ENCODE measurements at regions not wholly inside any gene's neighbourhood (a gene's known extent, or its start where the extent isn't known, plus 50 kb on each side); places are given as distances from the start of the nearest gene placed in this dataset.
A peak's percentile ranks its signal among the peaks of the same experiment; 100 is the strongest.

GRCh38 chr6:143585716-143586115 lies 74.2 kb upstream of the FUCA2 start:
- Histone ChIP-seq H3K4me1 (ENCODE audit: control insufficient read depth in 2 of 2, insufficient read depth in 2 of 2, low read length in 2 of 2) (no peaks in the 10 kb centered on the region), H3K27ac (ENCODE audit: low read depth, low read length) (no peak overlapping the region), H3K4me3 (ENCODE audit: low read length) (no peak overlapping the region), H3K27me3 (ENCODE audit: control insufficient read depth in 2 of 2, insufficient read depth in 2 of 2, low read length in 2 of 2) (no peaks in the 10 kb centered on the region), H3K9me3 (ENCODE audit: control insufficient read depth in 2 of 3, low read length in 3 of 3) (no peaks in the 10 kb centered on the region), H3K36me3 (ENCODE audit: control insufficient read depth in 2 of 3, insufficient read depth in 3 of 3, low read length in 3 of 3) (no peaks in the 10 kb centered on the region)
- no peak for DNase-seq
- peaks cover 0 to 2% (median 0%) of the 10 kb centered on the region in 11 donors for H3K9me3 Mint-ChIP-seq
- no peak for ATAC-seq
- ChIA-PET CTCF (no interaction called here), POLR2A (no interaction called here)
- no peaks in the 10 kb centered on the region for H3K27me3 Mint-ChIP-seq
- peaks cover 0 to 13% (median 9%) of the 10 kb centered on the region in 5 donors for H3K36me3 Mint-ChIP-seq
- H3K27ac Mint-ChIP-seq: no peak overlapping the region
- intact Hi-C loops (cut with micrococcal nuclease): no loop called here
- H3K4me1 Mint-ChIP-seq: peaks cover 0 to 8% (median 3%) of the 10 kb centered on the region in 7 donors
- no peak overlapping the region for H3K4me3 Mint-ChIP-seq

DNA sequence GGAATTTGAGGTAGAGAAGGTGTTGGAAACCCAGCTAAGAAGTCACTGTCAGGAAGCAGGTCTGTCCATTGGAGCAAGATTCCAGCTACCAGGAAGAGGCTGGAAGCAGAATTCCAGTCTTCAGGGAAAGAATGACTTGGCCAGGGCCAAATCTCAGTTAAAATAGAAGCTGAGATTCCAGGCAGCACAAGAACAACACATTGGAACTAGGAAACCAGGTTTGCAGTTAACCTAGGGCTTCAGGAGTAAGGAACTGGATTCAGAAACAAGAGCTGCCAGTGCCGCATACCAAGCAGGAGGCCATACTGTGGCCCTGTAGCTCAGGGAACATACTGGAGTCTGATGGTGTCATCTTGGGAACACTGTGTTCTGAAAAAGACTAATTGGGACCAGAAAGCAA lies 73.7 kb upstream of the FUCA2 start:
- Histone ChIP-seq H3K4me3 (ENCODE audit: low read length) (no peak overlapping the region), H3K27me3 (ENCODE audit: control insufficient read depth in 2 of 2, insufficient read depth in 2 of 2, low read length in 2 of 2) (no peaks in the 10 kb centered on the region), H3K4me1 (ENCODE audit: control insufficient read depth in 2 of 2, insufficient read depth in 2 of 2, low read length in 2 of 2) (no peaks in the 10 kb centered on the region), H3K9me3 (ENCODE audit: control insufficient read depth in 2 of 3, low read length in 3 of 3) (no peaks in the 10 kb centered on the region), H3K36me3 (ENCODE audit: control insufficient read depth in 2 of 3, insufficient read depth in 3 of 3, low read length in 3 of 3) (no peaks in the 10 kb centered on the region), H3K27ac (ENCODE audit: low read depth, low read length) (no peak overlapping the region)
- intact Hi-C loops (cut with micrococcal nuclease): no loop called here
- no peak overlapping the region for H3K4me3 Mint-ChIP-seq
- POLR2A ChIA-PET: interaction anchor here (0.6 kb wide), 1 partner anchor 880 kb away, joined by 3 read pairs; no protein-coding TSS in a partner anchor
- H3K4me1 Mint-ChIP-seq: peaks cover 0 to 10% (median 3%) of the 10 kb centered on the region in 7 donors
- H3K27ac Mint-ChIP-seq: peak overlapping the region in 1 of 9 donors; percentile 59
- CTCF ChIA-PET: no interaction called here
- ATAC-seq (no peak), DNase-seq (no peak)
- no peaks in the 10 kb centered on the region for H3K27me3 Mint-ChIP-seq
- peaks cover 0 to 12% (median 8%) of the 10 kb centered on the region in 5 donors for H3K36me3 Mint-ChIP-seq
- peaks cover 0 to 2% (median 0%) of the 10 kb centered on the region in 11 donors for H3K9me3 Mint-ChIP-seq

GRCh38 chr6:143583542-143584327 lies 72.2 kb upstream of the FUCA2 start:
- POLR2A ChIA-PET: no interaction called here
- no peak overlapping the region for H3K27ac Mint-ChIP-seq

GRCh38 chr6:143581835-143582480 lies 70.4 kb upstream of the FUCA2 start:
- Histone ChIP-seq H3K4me3 (ENCODE audit: low read length) (no peak overlapping the region), H3K27ac (ENCODE audit: low read depth, low read length) (no peak overlapping the region), H3K9me3 (ENCODE audit: control insufficient read depth in 2 of 3, low read length in 3 of 3) (no peaks in the 10 kb centered on the region), H3K36me3 (ENCODE audit: control insufficient read depth in 2 of 3, insufficient read depth in 3 of 3, low read length in 3 of 3) (no peaks in the 10 kb centered on the region), H3K27me3 (ENCODE audit: control insufficient read depth in 2 of 2, insufficient read depth in 2 of 2, low read length in 2 of 2) (no peaks in the 10 kb centered on the region), H3K4me1 (ENCODE audit: control insufficient read depth in 2 of 2, insufficient read depth in 2 of 2, low read length in 2 of 2) (no peaks in the 10 kb centered on the region)
- ATAC-seq: no peak
- Mint-ChIP-seq H3K27me3 (no peaks in the 10 kb centered on the region), H3K9me3 (peaks cover 0 to 2% (median 0%) of the 10 kb centered on the region in 11 donors), H3K4me3 (peak overlapping the region in 1 of 10 donors; percentile 41), H3K27ac (no peak overlapping the region), H3K4me1 (peaks cover 0 to 11% (median 3%) of the 10 kb centered on the region in 7 donors), H3K36me3 (peaks cover 0 to 18% (median 0%) of the 10 kb centered on the region in 5 donors)
- intact Hi-C loops (cut with micrococcal nuclease): no loop called here
- POLR2A ChIA-PET: no interaction called here
- no peak for DNase-seq
- CTCF ChIA-PET: no interaction called here

More at GRCh38 chr6:143583542-143584327, 72.2 kb upstream of the FUCA2 start:
- H3K27me3 Mint-ChIP-seq: no peaks in the 10 kb centered on the region
- Histone ChIP-seq H3K27me3 (ENCODE audit: control insufficient read depth in 2 of 2, insufficient read depth in 2 of 2, low read length in 2 of 2) (no peaks in the 10 kb centered on the region), H3K4me1 (ENCODE audit: control insufficient read depth in 2 of 2, insufficient read depth in 2 of 2, low read length in 2 of 2) (no peaks in the 10 kb centered on the region), H3K36me3 (ENCODE audit: control insufficient read depth in 2 of 3, insufficient read depth in 3 of 3, low read length in 3 of 3) (no peaks in the 10 kb centered on the region), H3K9me3 (ENCODE audit: control insufficient read depth in 2 of 3, low read length in 3 of 3) (no peaks in the 10 kb centered on the region), H3K4me3 (ENCODE audit: low read length) (no peak overlapping the region), H3K27ac (ENCODE audit: low read depth, low read length) (no peak overlapping the region)
- peaks cover 0 to 19% (median 4%) of the 10 kb centered on the region in 5 donors for H3K36me3 Mint-ChIP-seq
- intact Hi-C loops (cut with micrococcal nuclease): no loop called here
- no peak for DNase-seq
- H3K9me3 Mint-ChIP-seq: peaks cover 0 to 2% (median 0%) of the 10 kb centered on the region in 11 donors
- no peak for ATAC-seq
- CTCF ChIA-PET: no interaction called here
- H3K4me1 Mint-ChIP-seq: peaks cover 0 to 8% (median 3%) of the 10 kb centered on the region in 7 donors
- no peak overlapping the region for H3K4me3 Mint-ChIP-seq

DNA sequence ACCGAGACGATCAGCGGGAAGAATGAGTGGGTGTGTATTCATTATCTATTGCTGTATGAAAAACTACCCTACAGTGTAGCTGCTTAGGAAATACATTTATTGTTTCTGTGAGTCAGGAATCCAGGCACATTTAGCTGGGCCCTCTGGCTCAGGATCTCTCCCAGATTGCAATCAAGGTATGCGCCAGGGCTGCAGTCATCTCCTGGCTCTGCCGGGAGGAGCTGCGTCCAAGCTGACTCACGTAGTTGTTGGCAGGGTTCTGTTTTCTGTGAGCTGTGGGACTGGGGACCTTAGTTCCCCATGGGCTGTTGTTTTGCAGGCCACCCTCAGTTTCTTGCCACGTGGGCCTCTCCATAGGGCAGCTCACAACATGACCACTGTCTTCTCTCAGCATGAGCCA lies 68.2 kb upstream of the FUCA2 start:
- Mint-ChIP-seq H3K9me3 (no peaks in the 10 kb centered on the region), H3K36me3 (peaks cover 0 to 18% (median 0%) of the 10 kb centered on the region in 5 donors), H3K4me1 (peaks cover 0 to 14% (median 3%) of the 10 kb centered on the region in 7 donors), H3K4me3 (no peak overlapping the region), H3K27ac (no peak overlapping the region), H3K27me3 (no peaks in the 10 kb centered on the region)
- Histone ChIP-seq H3K4me1 (ENCODE audit: control insufficient read depth in 2 of 2, insufficient read depth in 2 of 2, low read length in 2 of 2) (no peaks in the 10 kb centered on the region), H3K4me3 (ENCODE audit: low read length) (no peak overlapping the region), H3K27me3 (ENCODE audit: control insufficient read depth in 2 of 2, insufficient read depth in 2 of 2, low read length in 2 of 2) (no peaks in the 10 kb centered on the region), H3K27ac (ENCODE audit: low read depth, low read length) (no peak overlapping the region), H3K9me3 (ENCODE audit: control insufficient read depth in 2 of 3, low read length in 3 of 3) (no peaks in the 10 kb centered on the region), H3K36me3 (ENCODE audit: control insufficient read depth in 2 of 3, insufficient read depth in 3 of 3, low read length in 3 of 3) (no peaks in the 10 kb centered on the region)
- ChIA-PET POLR2A (no interaction called here), CTCF (no interaction called here)
- DNase-seq (no peak), ATAC-seq (no peak)
- intact Hi-C loops (cut with micrococcal nuclease): loop anchor here (5.0 kb wide), 3 partner anchors 153 to 573 kb away; partner anchors contain the start of genes LTV1 (in 1 of the 2) and STX11 (in 1 of the 2)

DNA sequence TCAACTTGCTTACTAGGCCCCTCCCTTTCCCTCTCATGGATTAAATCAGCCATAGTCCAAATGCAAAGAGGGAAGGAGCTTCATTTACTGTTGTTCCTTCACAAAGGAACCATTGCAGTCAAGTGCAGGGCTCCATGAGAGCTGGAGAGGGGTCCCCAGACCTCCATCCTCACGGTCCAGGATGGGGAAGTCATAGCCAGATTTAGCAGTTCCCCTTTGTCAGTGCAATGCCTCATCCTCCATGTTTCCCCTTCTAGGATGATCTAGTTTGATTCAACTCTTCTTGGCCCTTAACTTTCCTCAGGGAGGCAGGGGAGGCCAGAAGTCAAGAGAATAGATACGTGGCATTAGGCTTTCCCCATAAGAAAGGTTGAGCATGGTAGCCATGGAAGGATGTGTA lies 66.5 kb upstream of the FUCA2 start:
- Mint-ChIP-seq H3K27ac (no peak overlapping the region), H3K9me3 (peaks cover 0 to 2% (median 0%) of the 10 kb centered on the region in 11 donors), H3K36me3 (peaks cover 0 to 16% (median 0%) of the 10 kb centered on the region in 5 donors), H3K4me1 (peaks cover 0 to 14% (median 3%) of the 10 kb centered on the region in 7 donors), H3K4me3 (no peak overlapping the region), H3K27me3 (no peaks in the 10 kb centered on the region)
- Histone ChIP-seq H3K27ac (ENCODE audit: low read depth, low read length) (no peak overlapping the region), H3K4me3 (ENCODE audit: low read length) (no peak overlapping the region), H3K36me3 (ENCODE audit: control insufficient read depth in 2 of 3, insufficient read depth in 3 of 3, low read length in 3 of 3) (no peaks in the 10 kb centered on the region), H3K9me3 (ENCODE audit: control insufficient read depth in 2 of 3, low read length in 3 of 3) (no peaks in the 10 kb centered on the region), H3K4me1 (ENCODE audit: control insufficient read depth in 2 of 2, insufficient read depth in 2 of 2, low read length in 2 of 2) (no peaks in the 10 kb centered on the region), H3K27me3 (ENCODE audit: control insufficient read depth in 2 of 2, insufficient read depth in 2 of 2, low read length in 2 of 2) (no peaks in the 10 kb centered on the region)
- DNase-seq: no peak
- intact Hi-C loops (cut with micrococcal nuclease): loop anchor here (5.0 kb wide), 3 partner anchors 154 to 574 kb away; partner anchors contain the start of genes LTV1 (in 1 of the 2) and STX11 (in 1 of the 2)
- ChIA-PET POLR2A (no interaction called here), CTCF (interaction anchor here (0.5 to 0.7 kb wide), 3 partner anchors 263 to 604 kb away, joined by 3 to 5 read pairs (median 4); no protein-coding TSS in a partner anchor)
- no peak for ATAC-seq
